IMR-90 (cell line): ENCODE measurements at regions not wholly inside any gene's neighbourhood (a gene's known extent, or its start where the extent isn't known, plus 50 kb on each side); places are given as distances from the start of the nearest gene placed in this dataset.

ENCODE experiments used
- ATAC-seq: fragments of 200-7000 bp; cut with Tn5 transposase; 2 replicates; pipeline ENCODE4 v1.9.1; 2020; ENCODE audit warnings: low read depth, mild to moderate bottlenecking, moderate library complexity
- BruUV-seq: library from RNA; stranded (reverse); fragments of 400-500 nt; replicated peaks from 2 replicates; lab custom pipeline; 2021; lab: Mats Ljungman, UMichigan
- CTCF ChIA-PET: fragments of 300-600 bp; formaldehyde crosslinking; extraction: SDS; loops from one replicate; lab custom pipeline; 2021; ENCODE audit warnings: antibody characterized with exemption; lab: Yijun Ruan, JAX
- POLR2A ChIA-PET: fragments of 300-600 bp; sonication (Branson Sonifier 250); formaldehyde crosslinking; loops from one replicate; lab custom pipeline; 2022; ENCODE audit warnings: antibody characterized with exemption; ENCODE audit not compliant: unreplicated experiment; lab: Charles Lee
- DNase-seq: peaks from one replicate; pipeline ENCODE4 v3.0.0; 2013
- H2AFZ ChIP-seq: replicated peaks from 2 replicates; pipeline ENCODE3; 2013; ENCODE audit warnings: low read length, mild to moderate bottlenecking; ENCODE audit not compliant: poor library complexity
- H2AK5ac ChIP-seq: 2 replicates; pipeline ENCODE4 v1.6.1; 2013; ENCODE audit warnings: low read depth, low read length, inconsistent platforms
- H2AK9ac ChIP-seq: replicated peaks from 2 replicates; pipeline ENCODE3; 2013; ENCODE audit warnings: mild to moderate bottlenecking, low read depth, low read length, moderate library complexity; ENCODE audit not compliant: poor library complexity
- H2BK120ac ChIP-seq: 2 replicates; pipeline ENCODE4 v1.6.1; 2013; ENCODE audit warnings: low read depth, low read length, inconsistent platforms
- H2BK15ac ChIP-seq: 3 replicates; pipeline ENCODE4 v1.6.1; 2013; ENCODE audit warnings: low read depth, low read length, inconsistent platforms
- H2BK20ac ChIP-seq: 2 replicates; pipeline ENCODE4 v1.6.1; 2013; ENCODE audit warnings: low read depth, mild to moderate bottlenecking, inconsistent platforms, low read length, moderate library complexity
- H2BK5ac ChIP-seq: 2 replicates; pipeline ENCODE4 v1.6.1; 2013; ENCODE audit warnings: mild to moderate bottlenecking, low read depth, low read length, inconsistent platforms; ENCODE audit not compliant: poor library complexity, severe bottlenecking
- H3K14ac ChIP-seq: replicated peaks from 2 replicates; pipeline ENCODE4 v1.6.1; 2013; ENCODE audit warnings: low read depth, low read length, inconsistent platforms
- H3K18ac ChIP-seq: 2 replicates; pipeline ENCODE4 v1.6.1; 2013; ENCODE audit warnings: low read depth, low read length, control low read depth
- H3K23ac ChIP-seq: 2 replicates; pipeline ENCODE4 v1.6.1; 2013; ENCODE audit warnings: low read depth, low read length, inconsistent platforms
- H3K27ac ChIP-seq: 2 replicates; pipeline ENCODE4 v1.5.1; 2013; ENCODE audit warnings: mild to moderate bottlenecking, control low read depth, low read length; ENCODE audit not compliant: insufficient read depth
- H3K27me3 ChIP-seq: 2 replicates; pipeline ENCODE4 v1.6.1; 2013; ENCODE audit warnings: low read length; ENCODE audit not compliant: control insufficient read depth, insufficient read depth
- H3K36me3 ChIP-seq: 2 replicates; pipeline ENCODE4 v1.6.1; 2013; ENCODE audit warnings: low read length, mixed read lengths; ENCODE audit not compliant: control insufficient read depth, insufficient read depth
- H3K4ac ChIP-seq: 2 replicates; pipeline ENCODE4 v1.6.1; 2013; ENCODE audit warnings: low read depth, low read length, inconsistent platforms
- H3K4me1 ChIP-seq: 2 replicates; pipeline ENCODE4 v1.6.1; 2013; ENCODE audit warnings: low read length, mixed read lengths; ENCODE audit not compliant: control insufficient read depth, insufficient read depth
- H3K4me2 ChIP-seq: 2 replicates; pipeline ENCODE4 v1.6.1; 2013; ENCODE audit warnings: low read depth, mild to moderate bottlenecking, control low read depth, low read length, moderate library complexity
- H3K4me3 ChIP-seq: 2 replicates; pipeline ENCODE4 v1.5.1; 2013; ENCODE audit warnings: low read depth, mild to moderate bottlenecking, control low read depth, low read length, moderate library complexity; ENCODE audit not compliant: insufficient read depth
- H3K56ac ChIP-seq: 2 replicates; pipeline ENCODE4 v1.6.1; 2013; ENCODE audit warnings: low read length, inconsistent platforms; ENCODE audit not compliant: insufficient read depth; ENCODE audit errors: extremely low read depth
- H3K79me1 ChIP-seq, 2 experiments: 2 replicates each; pipeline ENCODE4 v1.6.1; 2013; ENCODE audit warnings: low read length in 2 of 2, inconsistent platforms in 1 of 2, low read depth in 1 of 2
- H3K9ac ChIP-seq: 2 replicates; pipeline ENCODE4 v1.6.1; 2013; ENCODE audit warnings: low read depth, low read length, control low read depth
- H3K9me1 ChIP-seq: 2 replicates; pipeline ENCODE4 v1.6.1; 2013; ENCODE audit warnings: low read length, inconsistent platforms; ENCODE audit not compliant: insufficient read depth
- H3K9me3 ChIP-seq: 2 replicates; pipeline ENCODE4 v1.6.1; 2013; ENCODE audit warnings: low read length; ENCODE audit not compliant: control insufficient read depth, insufficient read depth
- H4K20me1 ChIP-seq: 2 replicates; pipeline ENCODE4 v1.6.1; 2013; ENCODE audit warnings: low read length, inconsistent platforms; ENCODE audit not compliant: insufficient read depth
- H4K5ac ChIP-seq: 2 replicates; pipeline ENCODE4 v1.6.1; 2013; ENCODE audit warnings: mild to moderate bottlenecking, low read depth, low read length, control low read depth
- H4K8ac ChIP-seq, 2 experiments: 2 replicates each; pipeline ENCODE4 v1.6.1; 2013; ENCODE audit warnings: low read depth in 2 of 2, low read length in 2 of 2, control low read depth in 1 of 2, inconsistent platforms in 1 of 2
- H4K91ac ChIP-seq: 2 replicates; pipeline ENCODE4 v1.6.1; 2013; ENCODE audit warnings: low read depth, low read length, inconsistent platforms; ENCODE audit not compliant: insufficient read depth
- RAD21 ChIP-seq: IDR thresholded peaks from 2 replicates; pipeline ENCODE4 v1.6.1; 2012; ENCODE audit warnings: low read length, improper control_type of control experiment
- SMC3 ChIP-seq: fragments of 150-350 bp; IDR thresholded peaks from 2 replicates; pipeline ENCODE4 v1.6.1; 2016; ENCODE audit warnings: low read depth, mild to moderate bottlenecking, antibody characterized with exemption, low read length, moderate library complexity
- WGBS, 2 experiments: methylation state at CpG; one replicate each; pipeline versions ENCODE4 v1.1.5 to v1.1.7; 2013; ENCODE audit warnings: missing lambda C conversion rate in 2 of 2; ENCODE audit not compliant: insufficient read length in 1 of 2; ENCODE audit errors: extremely low coverage in 2 of 2; 5-methylcytosine and 5-hydroxymethylcytosine counted together
- dilution Hi-C: fragments of 300-500 bp; cut with HindIII; formaldehyde crosslinking; loops from one replicate; pipeline ENCODE4 v1.14.3; 2018; ENCODE audit warnings: low sequenced_read_pairs; ENCODE audit not compliant: unreplicated experiment
- in situ Hi-C: fragments of 300-500 bp; cut with MboI; formaldehyde crosslinking; loops from 3 replicates; pipeline ENCODE4 v1.14.3; 2019; ENCODE audit warnings: low sequenced_read_pairs, inconsistent platforms, mixed read lengths
- intact Hi-C: fragments of 100-400 bp; cut with micrococcal nuclease; formaldehyde crosslinking; loops from 2 replicates; pipeline ENCODE4 v1.10.0; 2022

DNA sequence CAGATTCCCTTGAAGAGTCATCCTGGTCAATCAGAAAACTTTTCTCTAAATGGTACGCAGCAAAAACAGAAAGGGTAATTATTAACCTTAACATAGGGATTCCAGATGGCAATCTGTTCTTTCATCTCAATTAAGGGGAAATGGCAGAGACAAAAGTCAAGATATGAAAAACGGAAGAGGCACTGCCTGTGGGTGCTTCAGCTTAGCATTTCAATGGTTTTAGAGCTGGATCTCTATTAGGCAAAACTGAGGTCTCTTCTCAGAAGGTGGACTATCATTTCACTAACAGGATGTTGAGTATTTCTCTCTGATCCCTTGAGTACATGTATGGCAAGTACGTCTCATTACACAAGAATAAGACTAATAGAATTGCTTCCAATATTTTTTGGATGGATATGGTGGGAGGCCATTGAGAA is 296.9 kb downstream of the HIVEP2 start:
- Histone ChIP-seq H3K56ac (no peak overlapping the region), H3K4ac (no peak overlapping the region), H2BK15ac (no peak overlapping the region), H3K27ac (no peak overlapping the region), H4K20me1 (no peaks in the 10 kb centered on the region), H4K8ac (no peak overlapping the region), H3K18ac (no peak overlapping the region), H3K14ac (no peak overlapping the region), H3K27me3 (peaks cover 19% of the 10 kb centered on the region), H3K4me3 (no peak overlapping the region), H4K91ac (no peak overlapping the region), H3K79me1 (no peaks in the 10 kb centered on the region), H3K36me3 (no peaks in the 10 kb centered on the region), H2BK20ac (no peak overlapping the region), H3K4me1 (no peaks in the 10 kb centered on the region), H2BK120ac (no peak overlapping the region), H4K5ac (no peak overlapping the region), H3K9ac (no peak overlapping the region), H2AFZ (no peak overlapping the region), H3K9me1 (no peaks in the 10 kb centered on the region), H2AK9ac (no peak overlapping the region), H2AK5ac (no peak overlapping the region), H3K4me2 (no peak overlapping the region), H3K9me3 (no peaks in the 10 kb centered on the region), H2BK5ac (no peak overlapping the region), H3K23ac (no peak overlapping the region)
- 0% methylated on average over 1 of the region's 3 CpGs; no CpG with 5 or more reads in 1 of the 2 experiments for WGBS, 2 experiments
- intact Hi-C loops (no loop called here), in situ Hi-C loops (no loop called here), dilution Hi-C loops (no loop called here)
- ATAC-seq (no peak), DNase-seq (no peak)
- no TSS peak for BruUV-seq
- TF ChIP-seq SMC3: no peak
- no peak for TF ChIP-seq RAD21
- POLR2A ChIA-PET: no interaction called here
- CTCF ChIA-PET: no interaction called here
